H1 (cell line): ENCODE measurements at regions not wholly inside any gene's neighbourhood (a gene's known extent, or its start where the extent isn't known, plus 50 kb on each side); places are given as distances from the start of the nearest gene placed in this dataset.

ENCODE experiments used
- CTCF ChIA-PET: fragments of 300-600 bp; sonication (Branson Sonifier 250); formaldehyde crosslinking; loops from one replicate; lab custom pipeline; 2021; ENCODE audit not compliant: partially characterized antibody; lab: Charles Lee
- POLR2A ChIA-PET: fragments of 300-600 bp; sonication (Branson Sonifier 250); formaldehyde crosslinking; loops from one replicate; lab custom pipeline; 2021; ENCODE audit warnings: inconsistent platforms; ENCODE audit not compliant: partially characterized antibody; lab: Charles Lee
- DNase-seq, 2 experiments: peaks; one replicate each; pipeline versions ENCODE4 v3.0.0 to v3.0.0-alpha.2; 2010 to 2022; ENCODE audit warnings: low spot score in 2 of 2, low read depth in 1 of 2, mixed read lengths in 1 of 2
- FAIRE-seq: peaks from 2 replicates; lab custom pipeline; 2011; peaks lifted over from hg19 to GRCh38; lab: Jason Lieb, UNC
- H2AFZ ChIP-seq: 2 replicates; pipeline ENCODE4 v1.8.1; 2012; ENCODE audit warnings: low read length, inconsistent platforms
- H2AK5ac ChIP-seq: 2 replicates; pipeline ENCODE4 v1.6.1; 2013; ENCODE audit warnings: low read depth, low read length
- H2BK120ac ChIP-seq: replicated peaks from 2 replicates; pipeline ENCODE3; 2013; ENCODE audit warnings: low read depth, low read length, inconsistent platforms
- H2BK12ac ChIP-seq: 2 replicates; pipeline ENCODE4 v1.6.1; 2013; ENCODE audit warnings: low read depth, low read length
- H2BK15ac ChIP-seq: 2 replicates; pipeline ENCODE4 v1.6.1; 2013; ENCODE audit warnings: low read length
- H2BK20ac ChIP-seq: 2 replicates; pipeline ENCODE4 v1.6.1; 2013; ENCODE audit warnings: low read length
- H2BK5ac ChIP-seq: 2 replicates; pipeline ENCODE4 v1.6.1; 2013; ENCODE audit warnings: low read depth, low read length
- H3K14ac ChIP-seq: 2 replicates; pipeline ENCODE4 v1.6.1; 2013; ENCODE audit warnings: inconsistent platforms; ENCODE audit not compliant: insufficient read length
- H3K18ac ChIP-seq: 2 replicates; pipeline ENCODE4 v1.6.1; 2013; ENCODE audit warnings: low read length; ENCODE audit errors: extremely low read depth
- H3K23ac ChIP-seq: 2 replicates; pipeline ENCODE4 v1.6.1; 2013; ENCODE audit warnings: inconsistent platforms; ENCODE audit not compliant: insufficient read length
- H3K23me2 ChIP-seq: 2 replicates; pipeline ENCODE4 v1.6.1; 2013; ENCODE audit warnings: low read depth, low read length
- H3K27ac ChIP-seq: 2 replicates; pipeline ENCODE4 v1.6.1; 2011; ENCODE audit warnings: low read depth, low read length, inconsistent platforms
- H3K27me3 ChIP-seq, 4 experiments: replicated peaks in 1 of 4; 1 replicate in 1 of 4; 2 replicates in 3 of 4; pipeline versions ENCODE4 v1.6.1 to v1.8.1; 2011 to 2013; ENCODE audit warnings: low read length in 3 of 4, mild to moderate bottlenecking in 3 of 4, inconsistent platforms in 2 of 4, mixed read lengths in 2 of 4, moderate library complexity in 1 of 4; ENCODE audit not compliant: control insufficient read depth in 3 of 4, insufficient read depth in 3 of 4; ENCODE audit errors: extremely low read depth in 1 of 4
- H3K36me3 ChIP-seq, 4 experiments: 2 replicates each; pipeline versions ENCODE4 v1.6.1 to v1.8.1; 2011 to 2013; ENCODE audit warnings: mild to moderate bottlenecking in 4 of 4, low read length in 3 of 4, moderate library complexity in 2 of 4, control low read depth in 1 of 4, inconsistent platforms in 1 of 4; ENCODE audit not compliant: insufficient read depth in 4 of 4, control insufficient read depth in 2 of 4
- H3K4ac ChIP-seq: replicated peaks from 2 replicates; pipeline ENCODE3; 2013; ENCODE audit warnings: low read length, low read depth, mixed read lengths, inconsistent platforms; ENCODE audit not compliant: insufficient read length
- H3K4me1 ChIP-seq, 4 experiments: replicated peaks in 1 of 4; 1 replicate in 1 of 4; 2 replicates in 3 of 4; pipeline versions ENCODE4 v1.6.1 to v1.8.1; 2011 to 2013; ENCODE audit warnings: low read length in 3 of 4, inconsistent platforms in 2 of 4, mixed read lengths in 1 of 4; ENCODE audit not compliant: insufficient read depth in 4 of 4, control insufficient read depth in 3 of 4
- H3K4me2 ChIP-seq, 2 experiments: 2 replicates each; pipeline versions ENCODE4 v1.6.1 to v1.8.1; 2011 to 2013; ENCODE audit warnings: low read depth in 2 of 2, low read length in 2 of 2, control low read depth in 1 of 2, inconsistent platforms in 1 of 2, mild to moderate bottlenecking in 1 of 2; ENCODE audit not compliant: insufficient read depth in 1 of 2
- H3K4me3 ChIP-seq, 4 experiments: fragments of 200-600, 300-600 bp in 1 of 4; sonication (generic), shearing (Covaris generic), sonication (Bioruptor Twin) in 1 of 4; 2 replicates each; pipeline versions ENCODE4 v1.5.1 to v1.8.1; 2011 to 2016; ENCODE audit warnings: low read length in 4 of 4, low read depth in 3 of 4, control low read depth in 2 of 4, inconsistent platforms in 2 of 4, mild to moderate bottlenecking in 2 of 4, mixed read lengths in 1 of 4, moderate library complexity in 1 of 4; ENCODE audit not compliant: insufficient read depth in 2 of 4; ENCODE audit errors: extremely low read depth in 1 of 4
- H3K56ac ChIP-seq: replicated peaks from 2 replicates; pipeline ENCODE3; 2013; ENCODE audit warnings: low read depth, mild to moderate bottlenecking, mixed read lengths, low read length, inconsistent platforms; ENCODE audit not compliant: insufficient read length
- H3K79me1 ChIP-seq: 2 replicates; pipeline ENCODE4 v1.6.1; 2013; ENCODE audit warnings: low read depth, low read length, control low read depth
- H3K79me2 ChIP-seq, 2 experiments: 2 replicates each; pipeline versions ENCODE4 v1.6.1 to v1.8.1; 2012 to 2013; ENCODE audit warnings: low read length in 2 of 2, mild to moderate bottlenecking in 2 of 2, inconsistent platforms in 1 of 2; ENCODE audit not compliant: insufficient read depth in 2 of 2, control insufficient read depth in 1 of 2
- H3K9ac ChIP-seq, 4 experiments: replicated peaks in 1 of 4; 1 replicate in 1 of 4; 2 replicates in 3 of 4; pipeline versions ENCODE4 v1.6.1 to v1.8.1; 2011 to 2013; ENCODE audit warnings: low read depth in 3 of 4, low read length in 3 of 4, control low read depth in 2 of 4, mild to moderate bottlenecking in 2 of 4, moderate library complexity in 2 of 4, inconsistent platforms in 1 of 4; ENCODE audit errors: extremely low read depth in 1 of 4
- H3K9me3 ChIP-seq, 2 experiments: 2 replicates each; pipeline versions ENCODE4 v1.6.1 to v1.8.1; 2012 to 2013; ENCODE audit warnings: mild to moderate bottlenecking in 2 of 2, moderate library complexity in 2 of 2, control low read depth in 1 of 2, inconsistent platforms in 1 of 2, low read depth in 1 of 2, low read length in 1 of 2, mixed read lengths in 1 of 2; ENCODE audit not compliant: insufficient read depth in 2 of 2
- H4K20me1 ChIP-seq, 2 experiments: replicated peaks in 1 of 2; 2 replicates each; pipeline versions ENCODE3 to v1.8.1; 2011 to 2013; ENCODE audit warnings: inconsistent platforms in 2 of 2, low read length in 2 of 2, mild to moderate bottlenecking in 1 of 2; ENCODE audit not compliant: insufficient read depth in 2 of 2, control insufficient read depth in 1 of 2
- H4K5ac ChIP-seq: 2 replicates; pipeline ENCODE4 v1.6.1; 2013; ENCODE audit warnings: low read length, low read depth, mixed read lengths, inconsistent platforms; ENCODE audit not compliant: insufficient read length
- H4K8ac ChIP-seq: 2 replicates; pipeline ENCODE4 v1.8.0; 2013; ENCODE audit warnings: mild to moderate bottlenecking, moderate library complexity, low read length, inconsistent platforms; ENCODE audit not compliant: insufficient read depth; ENCODE audit errors: extremely low read depth
- H4K91ac ChIP-seq: replicated peaks from 2 replicates; pipeline ENCODE3; 2013; ENCODE audit warnings: low read length, mixed read lengths, inconsistent platforms; ENCODE audit not compliant: insufficient read length
- BACH1 ChIP-seq: IDR thresholded peaks from 2 replicates; pipeline ENCODE4 v1.6.1; 2012; ENCODE audit warnings: low read length, improper control_type of control experiment
- CBX5 ChIP-seq: fragments of 300-800, 300-1000 bp; sonication (generic); IDR thresholded peaks from 2 replicates; pipeline ENCODE4 v1.7.1; 2016; ENCODE audit warnings: antibody characterized with exemption, low read length, low read depth
- CHD2 ChIP-seq: IDR thresholded peaks from 2 replicates; pipeline ENCODE4 v1.6.1; 2012; ENCODE audit warnings: low read length, improper control_type of control experiment
- EZH2 ChIP-seq: fragments of 200-600 bp; sonication (generic); IDR thresholded peaks from 2 replicates; pipeline ENCODE4 v1.7.1; 2012; ENCODE audit warnings: low read depth, mild to moderate bottlenecking, moderate library complexity, low read length, inconsistent platforms; ENCODE audit not compliant: severe bottlenecking
- HDAC2 ChIP-seq, 2 experiments: fragments of 300-600 bp in 1 of 2; sonication (generic) in 1 of 2; IDR thresholded peaks; 2 replicates each; pipeline ENCODE4 v1.6.1; 2011 to 2012; ENCODE audit warnings: low read depth in 2 of 2, low read length in 2 of 2, mild to moderate bottlenecking in 2 of 2, moderate library complexity in 2 of 2, borderline replicate concordance in 1 of 2, inconsistent platforms in 1 of 2
- JUND ChIP-seq: IDR thresholded peaks from 2 replicates; pipeline ENCODE4 v1.6.1; 2011; ENCODE audit warnings: mild to moderate bottlenecking, improper control_type of control experiment, low read length
- RBBP5 ChIP-seq: IDR thresholded peaks from 2 replicates; pipeline ENCODE4 v1.7.1; 2012; ENCODE audit warnings: low read depth, mild to moderate bottlenecking, inconsistent platforms, low read length, moderate library complexity, borderline replicate concordance
- RNF2 ChIP-seq: fragments of 200-900, 300-1000 bp; sonication (generic); IDR thresholded peaks from 2 replicates; pipeline ENCODE4 v1.7.1; 2016; ENCODE audit warnings: borderline replicate concordance, low read depth, mild to moderate bottlenecking, antibody characterized with exemption, low read length; ENCODE audit not compliant: poor library complexity, severe bottlenecking; ENCODE audit errors: missing control alignments
- SIN3A ChIP-seq, 2 experiments: IDR thresholded peaks in 1 of 2; conservative IDR thresholded peaks in 1 of 2; 2 replicates each; pipeline ENCODE4 v1.6.1; 2011 to 2012; ENCODE audit warnings: low read length in 2 of 2, improper control_type of control experiment in 1 of 2, low read depth in 1 of 2, mild to moderate bottlenecking in 1 of 2
- TAF7 ChIP-seq: optimal IDR thresholded peaks from 2 replicates; pipeline ENCODE3; 2011; ENCODE audit warnings: low read depth, mild to moderate bottlenecking, inconsistent platforms, low read length, moderate library complexity, borderline replicate concordance
- TCF12 ChIP-seq: IDR thresholded peaks from 2 replicates; pipeline ENCODE4 v1.6.1; 2011; ENCODE audit warnings: low read depth, mild to moderate bottlenecking, low read length
- YY1 ChIP-seq: IDR thresholded peaks from 2 replicates; pipeline ENCODE4 v1.6.1; 2011; ENCODE audit warnings: low read depth, mild to moderate bottlenecking, low read length
- ZNF274 ChIP-seq: IDR thresholded peaks from 2 replicates; pipeline ENCODE4 v1.7.0; 2012; ENCODE audit warnings: low read length, borderline replicate concordance; ENCODE audit errors: extremely low read depth
- WGBS, 2 experiments: shearing (Covaris generic) in 1 of 2; methylation state at CpG; one replicate each; pipeline versions ENCODE4 v1.1.6 to v1.1.7; 2013 to 2015; ENCODE audit warnings: low lambda C conversion rate in 2 of 2, mixed read lengths in 2 of 2, inconsistent platforms in 1 of 2, low coverage in 1 of 2, missing lambda C conversion rate in 1 of 2; ENCODE audit not compliant: insufficient replicate concordance in 2 of 2, insufficient coverage in 1 of 2, insufficient read length in 1 of 2; ENCODE audit errors: extremely low coverage in 1 of 2, missing lambda C conversion rate in 1 of 2; 5-methylcytosine and 5-hydroxymethylcytosine counted together

DNA sequence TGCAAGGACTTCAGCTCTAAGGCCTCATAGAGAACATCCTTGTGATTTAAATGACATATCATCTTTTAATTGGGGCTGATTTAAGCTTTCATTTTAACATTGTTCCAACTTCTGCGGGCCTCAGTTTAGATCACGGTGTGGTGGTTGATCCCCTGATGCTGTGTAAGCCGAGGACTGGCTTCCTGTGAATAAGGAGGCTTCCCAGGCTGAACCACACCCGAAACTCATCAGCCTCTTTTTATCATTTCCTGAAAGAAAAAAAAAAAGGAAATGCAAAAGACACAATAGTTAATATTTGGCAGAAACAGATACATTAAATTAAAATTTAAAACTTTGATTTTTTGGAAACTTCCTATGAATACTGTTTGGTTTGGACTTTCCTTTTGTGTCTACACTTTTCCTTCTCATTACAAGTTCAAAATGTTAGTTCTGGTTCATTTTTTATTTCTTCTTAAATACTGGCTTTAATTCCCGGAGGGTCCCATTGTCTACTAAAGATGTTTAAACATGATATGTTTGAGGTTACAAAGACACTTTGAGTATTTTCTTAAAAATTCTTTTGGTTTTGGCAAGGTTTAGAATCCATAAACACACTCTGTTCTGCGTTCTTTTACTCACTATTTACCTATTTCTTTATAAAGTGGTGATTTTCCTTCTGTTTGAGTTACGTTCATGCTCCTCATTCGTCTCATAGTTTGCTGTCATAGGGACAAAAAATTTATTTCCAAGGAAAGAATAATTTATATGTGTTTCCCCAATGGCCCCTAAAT is 230.0 kb upstream of the SULF2 start:
- Histone ChIP-seq H3K79me2 (no peaks in the 10 kb centered on the region), H3K4ac (no peak overlapping the region), H4K8ac (no peak overlapping the region), H2AFZ (no peak overlapping the region), H3K79me1 (no peaks in the 10 kb centered on the region), H3K14ac (no peak overlapping the region), H3K9me3 (peaks cover 11 to 13% of the 10 kb centered on the region in 2 experiments; a peak in 2 of 4 replicates), H2BK5ac (no peak overlapping the region), H2BK12ac (no peak overlapping the region), H3K23ac (no peak overlapping the region), H2AK5ac (no peak overlapping the region), H3K23me2 (peaks cover 8% of the 10 kb centered on the region; the same call in 1 of the 2 replicates), H4K91ac (no peak overlapping the region), H2BK120ac (no peak overlapping the region), H2BK20ac (no peak overlapping the region), H3K9ac (no peak overlapping the region), H2BK15ac (no peak overlapping the region), H3K56ac (no peak overlapping the region), H3K4me1 (no peaks in the 10 kb centered on the region), H3K18ac (no peak overlapping the region), H4K5ac (no peak overlapping the region), H3K36me3 (no peaks in the 10 kb centered on the region), H3K27me3 (no peaks in the 10 kb centered on the region), H4K20me1 (peaks cover 0 to 4% of the 10 kb centered on the region in 2 experiments), H3K4me2 (no peak overlapping the region), H3K27ac (no peak overlapping the region), H3K4me3 (no peak overlapping the region)
- ChIA-PET CTCF (no interaction called here), POLR2A (no interaction called here)
- WGBS, 2 experiments: 92% methylated on average over 7 of the region's 8 CpGs; no CpG with 5 or more reads in 1 of the 2 experiments
- FAIRE-seq (no peak), DNase-seq (no peak)
- TF ChIP-seq EZH2 (no peak), CBX5 (no peak), TAF7 (no peak), RNF2 (no peak), HDAC2 (IDR thresholded peaks at IDR 0.05; ENCODE audit: borderline replicate concordance in 1 of 2, low read depth in 2 of 2, low read length in 2 of 2) (no peak), SIN3A (conservative IDR thresholded peaks at IDR 0.05 in 1 of 2, IDR thresholded peaks at IDR 0.05 in 1 of 2; ENCODE audit: low read depth in 1 of 2, low read length in 2 of 2) (no peak), TCF12 (no peak), YY1 (no peak), ZNF274 (no peak), JUND (no peak), RBBP5 (no peak), BACH1 (no peak), CHD2 (no peak)
